ENCODE measurements at regions not wholly inside any gene's neighbourhood (a gene's known extent, or its start where the extent isn't known, plus 50 kb on each side); places are given as distances from the start of the nearest gene placed in this dataset.
"Not testable (repeated sequence)": the region's sequence is repeated elsewhere in the genome, so short reads cannot be mapped to it uniquely, and the experiment has no call there.

GRCh38 chr5:158502686-158503085 lies 597.0 kb downstream of the EBF1 start:
- Histone ChIP-seq H2AFZ (ENCODE audit: low read length) (no peak overlapping the region), H3K4me1 (ENCODE audit: low read length) (no peaks in the 10 kb centered on the region), H3K27ac (ENCODE audit: low read length) (no peak overlapping the region), H3K4me2 (ENCODE audit: low read depth, low read length, poor library complexity, severe bottlenecking) (no peak overlapping the region), H3K36me3 (ENCODE audit: insufficient read depth, low read length) (no peaks in the 10 kb centered on the region), H3K79me2 (ENCODE audit: low read length) (no peaks in the 10 kb centered on the region), H4K20me1 (ENCODE audit: insufficient read depth, low read depth, low read length) (no peaks in the 10 kb centered on the region), H3K27me3 (ENCODE audit: low read length) (0 out of 2 replicates have a peak, but pooled peaks cover 5% of the 10 kb centered on the region), H3K9me2 (replicated peaks; ENCODE audit: insufficient read depth, low read length) (no peaks in the 10 kb centered on the region), H3K9me3 (ENCODE audit: low read length) (peaks cover 8% of the 10 kb centered on the region; the same call in 1 of the 2 replicates), H3K4me3 (ENCODE audit: low read length) (no peak overlapping the region), H3K9ac (ENCODE audit: low read length) (no peak overlapping the region)
- no peak for DNase-seq

GRCh38 chr5:158499892-158500418 lies 599.8 kb downstream of the EBF1 start:
- no peak for DNase-seq
- Histone ChIP-seq H3K27ac (ENCODE audit: low read length) (no peak overlapping the region), H3K4me1 (ENCODE audit: low read length) (no peaks in the 10 kb centered on the region), H4K20me1 (ENCODE audit: insufficient read depth, low read depth, low read length) (no peaks in the 10 kb centered on the region), H3K4me2 (ENCODE audit: low read depth, low read length, poor library complexity, severe bottlenecking) (no peak overlapping the region), H3K9ac (ENCODE audit: low read length) (no peak overlapping the region), H3K9me2 (replicated peaks; ENCODE audit: insufficient read depth, low read length) (no peaks in the 10 kb centered on the region), H3K9me3 (ENCODE audit: low read length) (no peaks in the 10 kb centered on the region), H3K79me2 (ENCODE audit: low read length) (no peaks in the 10 kb centered on the region), H3K4me3 (ENCODE audit: low read length) (no peak overlapping the region), H3K27me3 (ENCODE audit: low read length) (no peaks in the 10 kb centered on the region), H3K36me3 (ENCODE audit: insufficient read depth, low read length) (no peaks in the 10 kb centered on the region), H2AFZ (ENCODE audit: low read length) (no peak overlapping the region)

- Histone ChIP-seq H3K27ac (ENCODE audit: low read length) (no peak overlapping the region), H3K4me3 (ENCODE audit: low read length) (no peak overlapping the region), H3K4me2 (ENCODE audit: low read depth, low read length, poor library complexity, severe bottlenecking) (no peak overlapping the region), H4K20me1 (ENCODE audit: insufficient read depth, low read depth, low read length) (no peaks in the 10 kb centered on the region), H3K9me2 (replicated peaks; ENCODE audit: insufficient read depth, low read length) (no peaks in the 10 kb centered on the region), H3K27me3 (ENCODE audit: low read length) (no peaks in the 10 kb centered on the region), H3K9ac (ENCODE audit: low read length) (no peak overlapping the region), H3K9me3 (ENCODE audit: low read length) (no peaks in the 10 kb centered on the region), H2AFZ (ENCODE audit: low read length) (no peak overlapping the region), H3K36me3 (ENCODE audit: insufficient read depth, low read length) (no peaks in the 10 kb centered on the region), H3K79me2 (ENCODE audit: low read length) (no peaks in the 10 kb centered on the region), H3K4me1 (ENCODE audit: low read length) (no peaks in the 10 kb centered on the region)
- no peak for DNase-seq
These were observed 600.4 kb downstream of the EBF1 start for GRCh38 chr5:158499075-158499891.

- no peaks in the 10 kb centered on the region for H4K20me1 ChIP-seq (ENCODE audit: insufficient read depth, low read depth, low read length)
- no peaks in the 10 kb centered on the region for H3K9me2 ChIP-seq (replicated peaks; ENCODE audit: insufficient read depth, low read length)
- H3K4me1 ChIP-seq (ENCODE audit: low read length), result no peaks in the 10 kb centered on the region
- H3K27me3 ChIP-seq (ENCODE audit: low read length), result no peaks in the 10 kb centered on the region
- no peak overlapping the region for H2AFZ ChIP-seq (ENCODE audit: low read length)
- H3K4me3 ChIP-seq (ENCODE audit: low read length), result no peak overlapping the region
- H3K79me2 ChIP-seq (ENCODE audit: low read length), result no peaks in the 10 kb centered on the region
- H3K36me3 ChIP-seq (ENCODE audit: insufficient read depth, low read length), result no peaks in the 10 kb centered on the region
- no peak overlapping the region for H3K9ac ChIP-seq (ENCODE audit: low read length)
- no peak overlapping the region for H3K27ac ChIP-seq (ENCODE audit: low read length)
- no peak overlapping the region for H3K4me2 ChIP-seq (ENCODE audit: low read depth, low read length, poor library complexity, severe bottlenecking)
- DNase-seq, result no peak
- no peaks in the 10 kb centered on the region for H3K9me3 ChIP-seq (ENCODE audit: low read length)
These were observed 603.1 kb downstream of the EBF1 start for GRCh38 chr5:158496624-158497023.

- Histone ChIP-seq H3K4me3 (ENCODE audit: low read length) (no peak overlapping the region), H3K4me2 (ENCODE audit: low read depth, low read length, poor library complexity, severe bottlenecking) (no peak overlapping the region), H3K27ac (ENCODE audit: low read length) (no peak overlapping the region), H3K79me2 (ENCODE audit: low read length) (no peaks in the 10 kb centered on the region), H3K27me3 (ENCODE audit: low read length) (no peaks in the 10 kb centered on the region), H4K20me1 (ENCODE audit: insufficient read depth, low read depth, low read length) (no peaks in the 10 kb centered on the region), H3K4me1 (ENCODE audit: low read length) (no peaks in the 10 kb centered on the region), H2AFZ (ENCODE audit: low read length) (no peak overlapping the region), H3K9me2 (replicated peaks; ENCODE audit: insufficient read depth, low read length) (no peaks in the 10 kb centered on the region), H3K36me3 (ENCODE audit: insufficient read depth, low read length) (no peaks in the 10 kb centered on the region), H3K9me3 (ENCODE audit: low read length) (no peaks in the 10 kb centered on the region), H3K9ac (ENCODE audit: low read length) (no peak overlapping the region)
- no peak for DNase-seq
These were observed 605.2 kb downstream of the EBF1 start for GRCh38 chr5:158494541-158494940.

GRCh38 chr5:158494044-158494443 lies 605.7 kb downstream of the EBF1 start:
- H3K9me2 ChIP-seq (replicated peaks; ENCODE audit: insufficient read depth, low read length); H4K20me1 ChIP-seq (ENCODE audit: insufficient read depth, low read depth, low read length); H3K27me3 ChIP-seq (ENCODE audit: low read length); DNase-seq; H3K4me3 ChIP-seq (ENCODE audit: low read length); H3K27ac ChIP-seq (ENCODE audit: low read length); H3K4me2 ChIP-seq (ENCODE audit: low read depth, low read length, poor library complexity, severe bottlenecking); H3K4me1 ChIP-seq (ENCODE audit: low read length); H3K79me2 ChIP-seq (ENCODE audit: low read length); H2AFZ ChIP-seq (ENCODE audit: low read length); H3K36me3 ChIP-seq (ENCODE audit: insufficient read depth, low read length); H3K9ac ChIP-seq (ENCODE audit: low read length); H3K9me3 ChIP-seq (ENCODE audit: low read length): not testable (repeated sequence)

- no peak for DNase-seq
- no peak overlapping the region for H3K9ac ChIP-seq (ENCODE audit: low read length)
- no peak overlapping the region for H3K4me3 ChIP-seq (ENCODE audit: low read length)
- no peaks in the 10 kb centered on the region for H3K9me3 ChIP-seq (ENCODE audit: low read length)
- H3K79me2 ChIP-seq (ENCODE audit: low read length), result no peaks in the 10 kb centered on the region
- H3K36me3 ChIP-seq (ENCODE audit: insufficient read depth, low read length), result no peaks in the 10 kb centered on the region
- H3K27me3 ChIP-seq (ENCODE audit: low read length), result no peaks in the 10 kb centered on the region
- H3K4me2 ChIP-seq (ENCODE audit: low read depth, low read length, poor library complexity, severe bottlenecking), result no peak overlapping the region
- H3K9me2 ChIP-seq (replicated peaks; ENCODE audit: insufficient read depth, low read length), result no peaks in the 10 kb centered on the region
- H2AFZ ChIP-seq (ENCODE audit: low read length), result no peak overlapping the region
- no peaks in the 10 kb centered on the region for H4K20me1 ChIP-seq (ENCODE audit: insufficient read depth, low read depth, low read length)
- H3K27ac ChIP-seq (ENCODE audit: low read length), result no peak overlapping the region
- no peaks in the 10 kb centered on the region for H3K4me1 ChIP-seq (ENCODE audit: low read length)
These were observed 606.9 kb downstream of the EBF1 start for GRCh38 chr5:158492841-158493242.

- Histone ChIP-seq H3K36me3 (ENCODE audit: insufficient read depth, low read length) (no peaks in the 10 kb centered on the region), H3K4me3 (ENCODE audit: low read length) (no peak overlapping the region), H3K27ac (ENCODE audit: low read length) (no peak overlapping the region), H4K20me1 (ENCODE audit: insufficient read depth, low read depth, low read length) (no peaks in the 10 kb centered on the region), H2AFZ (ENCODE audit: low read length) (no peak overlapping the region), H3K4me2 (ENCODE audit: low read depth, low read length, poor library complexity, severe bottlenecking) (no peak overlapping the region), H3K9me2 (replicated peaks; ENCODE audit: insufficient read depth, low read length) (no peaks in the 10 kb centered on the region), H3K4me1 (ENCODE audit: low read length) (no peaks in the 10 kb centered on the region), H3K9ac (ENCODE audit: low read length) (no peak overlapping the region), H3K9me3 (ENCODE audit: low read length) (no peaks in the 10 kb centered on the region), H3K79me2 (ENCODE audit: low read length) (no peaks in the 10 kb centered on the region), H3K27me3 (ENCODE audit: low read length) (no peaks in the 10 kb centered on the region)
- no peak for DNase-seq
These were observed 607.6 kb downstream of the EBF1 start for GRCh38 chr5:158492136-158492535.
